ENCODE measurements at regions not wholly inside any gene's neighbourhood (a gene's known extent, or its start where the extent isn't known, plus 50 kb on each side); places are given as distances from the start of the nearest gene placed in this dataset.

DNA sequence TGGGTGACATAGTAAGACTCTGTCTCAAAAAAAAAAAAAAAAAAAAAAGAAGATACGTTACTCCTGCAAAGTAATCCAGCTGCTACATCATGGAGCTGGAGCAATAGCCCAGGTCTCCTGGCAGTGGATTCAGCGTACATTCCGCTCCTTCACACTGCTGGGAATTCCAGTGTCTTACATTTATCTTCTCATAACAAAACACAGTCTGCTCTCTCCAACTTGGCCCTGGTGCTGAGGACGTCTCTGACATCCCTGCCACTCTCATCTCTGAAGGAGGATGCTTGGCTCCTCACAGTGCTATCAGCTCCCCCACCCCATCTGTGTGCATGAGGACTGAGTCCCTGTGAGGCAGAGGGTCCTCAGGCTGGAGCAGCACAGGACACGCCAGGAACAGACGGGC lies 529.8 kb downstream of the CD83 start:
- DNase-seq: no peak

DNA sequence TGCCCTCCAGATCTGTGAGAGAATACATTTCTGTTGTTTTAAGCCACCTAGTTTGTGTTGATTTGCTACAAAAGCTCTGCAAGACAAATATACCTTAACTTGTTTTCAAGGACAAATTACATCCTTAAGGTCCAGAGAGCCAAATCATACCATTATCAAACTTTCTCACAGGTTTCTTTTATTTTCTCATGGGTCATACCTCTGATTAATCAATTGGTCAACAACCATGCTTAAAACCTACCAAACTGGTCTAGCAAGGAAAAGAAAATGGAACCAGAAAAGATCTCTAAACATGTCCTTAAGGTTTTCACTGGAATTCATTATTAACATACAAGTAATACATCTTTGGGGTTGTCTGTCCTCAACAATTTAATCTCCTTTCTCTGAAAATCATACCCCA lies 535.0 kb downstream of the CD83 start:
- no peak for DNase-seq

- no peak for DNase-seq
Measured at GRCh38 chr6:14655201-14656061, 537.9 kb downstream of the CD83 start.

DNA sequence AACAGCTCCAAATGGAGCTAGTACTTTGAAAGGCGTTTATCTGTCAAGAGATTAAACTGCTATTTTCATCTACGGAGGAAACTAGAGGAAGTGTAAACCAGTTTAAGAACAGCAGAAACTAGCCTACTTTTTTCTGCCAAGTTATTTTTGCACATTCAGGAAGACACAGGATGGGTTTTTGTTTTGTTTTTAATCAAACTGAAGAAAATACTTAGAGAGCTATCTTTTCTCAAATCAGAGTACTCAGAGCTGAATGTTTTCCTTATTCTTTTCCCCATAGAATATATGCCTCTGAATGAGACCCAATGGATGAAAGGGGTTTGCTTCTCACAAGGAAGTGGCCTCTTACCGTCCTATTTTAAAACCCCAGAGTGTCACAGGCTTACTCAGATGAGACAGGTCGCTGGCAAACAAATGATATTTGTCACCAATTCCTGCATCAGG lies 538.5 kb downstream of the CD83 start:
- DNase-seq: no peak

- DNase-seq: no peak
Measured at GRCh38 chr6:14656649-14657048, 539.1 kb downstream of the CD83 start.

GRCh38 chr6:14658030-14658429 lies 540.5 kb downstream of the CD83 start:
- DNase-seq: no peak

- DNase-seq: no peak
Measured at GRCh38 chr6:14658886-14659561, 541.5 kb downstream of the CD83 start.

DNA sequence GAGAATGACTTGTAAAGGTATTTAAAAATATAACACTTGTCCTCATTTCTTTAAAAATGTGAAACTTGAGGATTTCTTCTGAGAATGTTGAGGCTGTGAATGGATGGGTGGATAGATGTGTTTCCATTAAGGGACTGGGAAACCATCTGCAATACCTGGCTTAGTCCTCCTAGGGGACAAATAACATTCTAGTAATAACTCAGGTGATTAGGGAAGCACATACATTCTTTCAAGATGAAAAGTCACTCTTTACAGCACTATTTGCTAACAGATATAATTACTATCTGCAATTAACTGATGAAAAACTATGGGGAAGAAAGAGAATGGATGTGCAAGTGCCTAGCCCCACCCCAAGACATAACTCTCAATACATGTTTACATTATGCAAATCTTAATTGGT lies 542.3 kb downstream of the CD83 start:
- DNase-seq: no peak

DNA sequence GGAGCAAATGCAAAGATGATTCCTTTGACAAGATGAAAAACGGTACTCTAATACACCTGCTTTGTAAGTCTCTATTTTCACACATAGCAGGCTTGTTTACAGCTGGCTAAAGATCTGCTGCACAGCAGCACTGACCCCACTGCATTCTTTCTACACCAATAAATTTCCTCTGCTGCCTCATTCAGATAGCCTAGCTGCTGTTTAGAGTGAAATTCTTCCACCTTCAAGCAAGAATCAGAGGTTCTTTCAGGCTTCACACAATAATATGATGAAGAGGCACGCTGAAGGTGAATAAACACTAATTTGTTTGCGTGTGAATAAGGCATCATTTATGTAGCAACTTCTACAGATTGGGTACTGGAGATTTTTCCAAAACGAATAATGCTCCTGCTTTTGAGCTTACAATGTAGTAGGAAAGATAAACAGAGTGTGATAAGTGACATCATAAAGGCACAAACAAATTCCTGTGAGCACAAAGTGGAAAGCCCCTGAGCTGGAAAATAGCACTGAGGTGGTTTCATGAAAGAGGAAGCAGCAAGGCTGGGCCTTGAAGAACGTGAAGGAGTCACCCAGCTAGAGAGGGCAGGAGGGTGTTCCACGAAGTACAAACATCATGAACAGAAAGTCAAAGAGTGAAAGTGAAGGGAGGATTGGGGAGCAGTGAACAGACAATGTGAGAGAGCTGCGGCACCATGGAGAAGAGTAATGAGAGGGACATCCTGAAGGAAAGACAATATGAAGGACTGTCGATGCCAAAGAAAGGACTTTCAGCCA lies 543.4 kb downstream of the CD83 start:
- no peak for DNase-seq

GRCh38 chr6:14661691-14662090 lies 544.1 kb downstream of the CD83 start:
- DNase-seq: no peak

DNA sequence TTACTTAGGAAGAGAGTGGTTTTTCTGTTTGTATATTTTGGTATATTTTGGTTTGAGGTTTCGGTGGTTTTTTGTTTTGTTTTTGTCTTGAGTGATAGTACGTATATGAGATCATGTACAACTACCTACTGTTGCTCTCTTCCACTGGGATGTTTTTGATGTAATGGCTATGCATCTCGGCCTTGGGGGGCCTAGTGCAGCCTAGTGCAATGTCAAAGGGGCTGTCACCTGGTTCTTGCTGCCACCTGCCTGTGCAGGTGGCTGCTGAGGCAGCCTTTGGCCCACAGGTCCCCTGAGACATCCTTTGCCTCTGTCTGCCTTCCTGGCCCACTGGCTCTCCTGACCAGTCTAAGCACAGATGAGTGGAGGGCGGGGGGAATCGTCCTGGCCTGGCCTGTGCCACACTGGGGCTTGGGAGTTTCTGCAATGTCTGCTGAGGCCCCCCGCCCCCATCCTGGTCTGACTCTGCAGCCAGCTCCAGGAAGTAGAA lies 546.6 kb downstream of the CD83 start:
- no peak for DNase-seq

DNA sequence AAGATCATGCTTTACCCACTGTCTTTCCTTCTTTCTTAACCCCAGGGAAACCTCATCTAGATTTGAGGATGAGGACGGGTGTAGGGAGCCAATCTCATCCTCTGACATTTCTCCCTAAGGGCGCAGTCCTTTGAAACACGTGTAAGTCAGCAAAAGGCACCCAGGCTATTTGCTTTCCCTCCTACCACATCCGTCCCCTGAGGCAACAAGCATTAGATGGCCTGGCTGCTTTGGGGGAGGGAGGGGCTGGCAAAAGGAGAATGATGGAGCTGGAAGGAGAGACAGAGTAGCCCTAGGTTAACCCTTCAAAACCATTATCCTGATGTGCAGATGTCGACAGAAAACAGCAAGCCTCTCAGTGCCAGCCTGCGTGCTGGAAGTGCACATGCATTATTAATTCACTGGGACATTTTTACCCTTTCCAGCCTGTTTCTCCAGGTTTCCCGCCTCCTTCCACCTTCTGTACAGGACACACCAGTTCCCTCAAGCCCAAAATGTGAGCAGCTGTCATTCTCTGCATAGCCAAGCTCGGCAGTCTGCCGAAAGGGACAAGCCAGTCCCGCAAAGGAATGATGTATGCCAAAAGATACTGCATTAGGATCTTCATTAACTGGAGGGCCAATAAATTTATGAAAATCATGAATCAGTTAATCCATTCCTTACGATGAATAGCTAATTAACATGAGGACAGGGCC lies 547.2 kb downstream of the CD83 start:
- DNase-seq: no peak

GRCh38 chr6:14665827-14666724 lies 548.5 kb downstream of the CD83 start:
- no peak for DNase-seq

DNA sequence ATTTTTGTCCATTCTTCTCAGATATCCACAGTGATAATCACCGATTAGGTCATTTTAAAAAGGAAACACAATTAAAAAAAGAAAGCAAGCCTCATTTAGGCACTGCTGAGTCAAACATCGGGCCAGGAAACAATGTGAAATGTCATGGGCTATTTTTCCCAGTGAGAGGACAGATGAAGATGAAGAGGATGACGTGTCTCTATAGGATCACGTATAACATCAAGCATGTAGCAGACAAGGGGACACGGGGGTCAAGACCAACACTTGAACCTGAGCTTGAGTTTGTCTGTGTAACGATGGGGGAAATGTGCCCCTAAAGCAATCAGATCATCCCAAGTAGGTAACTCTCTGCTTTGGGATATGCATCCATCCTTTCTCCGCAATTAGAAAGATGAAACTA lies 553.2 kb downstream of the CD83 start:
- no peak for DNase-seq

DNA sequence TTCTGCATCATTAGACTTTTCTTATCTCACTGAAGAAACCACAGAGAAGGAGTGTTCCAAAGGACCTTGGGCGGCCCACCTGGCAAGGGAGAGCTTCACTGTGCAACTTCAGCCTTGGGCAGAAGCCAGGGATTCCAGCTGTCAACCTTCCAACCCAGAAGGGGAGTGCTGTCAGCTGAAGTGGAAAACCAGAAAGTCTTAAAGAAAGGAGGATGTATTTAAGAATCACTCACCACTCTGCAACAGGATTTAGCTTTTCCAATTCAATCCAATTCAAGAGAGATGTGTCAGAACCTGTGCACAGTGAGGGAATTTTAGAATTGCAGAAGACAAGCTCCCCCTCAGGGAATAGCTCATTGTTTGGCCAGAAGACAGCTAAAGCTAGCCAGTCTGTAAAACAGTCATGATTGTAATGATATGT lies 553.7 kb downstream of the CD83 start:
- no peak for DNase-seq

GRCh38 chr6:14671937-14672336 lies 554.4 kb downstream of the CD83 start:
- DNase-seq: no peak

DNA sequence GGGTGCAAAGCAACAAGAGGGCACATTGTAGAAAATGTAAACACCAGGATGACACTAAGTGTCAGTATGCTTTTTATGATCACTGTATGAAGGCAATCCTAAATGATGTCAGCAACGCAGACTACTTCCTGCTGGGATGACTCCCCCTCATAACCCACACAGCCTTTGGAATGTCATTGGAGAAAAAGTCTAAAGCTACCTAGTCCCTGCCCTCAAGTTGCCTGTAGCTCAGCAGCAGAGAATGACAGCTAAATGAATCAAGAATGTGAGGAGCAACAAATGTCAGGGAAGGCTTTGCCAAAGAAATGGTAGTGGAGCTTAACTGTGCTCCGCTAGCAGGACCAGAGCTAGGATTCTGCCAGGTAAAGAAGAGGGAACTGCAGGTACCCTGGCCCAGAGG lies 555.6 kb downstream of the CD83 start:
- DNase-seq: no peak

DNA sequence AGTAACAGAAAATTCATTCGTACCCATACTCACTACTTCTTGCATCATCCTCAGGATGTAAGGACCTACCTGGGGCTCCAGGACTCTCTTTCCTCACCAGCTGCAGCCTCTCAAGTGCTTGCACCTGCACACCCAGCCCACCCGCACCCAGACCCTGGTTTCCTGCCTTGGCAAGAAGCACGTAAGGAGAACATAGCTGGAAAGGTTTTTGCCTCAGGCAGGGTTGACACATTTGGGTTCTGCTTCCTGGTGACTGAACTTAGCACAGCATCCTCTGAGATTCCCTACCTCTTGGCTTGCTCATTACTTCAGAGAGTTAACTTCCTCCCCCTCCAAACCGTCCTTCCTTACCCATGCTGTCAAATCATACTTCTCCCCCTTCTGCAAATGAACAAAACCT lies 556.9 kb downstream of the CD83 start:
- no peak for DNase-seq

GRCh38 chr6:14674867-14675648 lies 557.5 kb downstream of the CD83 start:
- DNase-seq: no peak

DNA sequence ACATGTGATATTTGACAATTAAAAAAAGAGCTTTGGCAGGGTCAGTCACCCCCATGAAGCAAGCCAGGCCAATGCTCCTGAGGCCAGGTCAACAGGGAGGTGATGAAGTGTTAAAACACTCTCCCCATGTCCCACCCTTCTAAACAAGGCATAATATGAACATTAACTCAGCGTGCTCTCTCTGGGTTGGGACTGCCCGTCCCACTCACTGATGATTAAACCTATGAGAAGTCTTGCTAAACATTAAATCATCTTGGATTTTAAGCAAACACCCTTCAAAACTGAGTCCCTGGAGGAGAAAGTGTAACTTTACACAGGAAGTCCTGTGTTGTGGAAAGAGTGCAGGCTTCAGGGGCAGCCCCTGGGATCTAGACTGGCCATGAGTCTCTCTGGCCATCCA lies 558.5 kb downstream of the CD83 start:
- DNase-seq: no peak
